SK-N-SH (cell line): ENCODE measurements at regions not wholly inside any gene's neighbourhood (a gene's known extent, or its start where the extent isn't known, plus 50 kb on each side); places are given as distances from the start of the nearest gene placed in this dataset.

Source experiments
- CTCF ChIA-PET: fragments of 300-600, 350-600 bp; formaldehyde crosslinking; extraction: SDS; loops from one replicate; lab custom pipeline; 2021; lab: Yijun Ruan, JAX
- POLR2A ChIA-PET: fragments of 350-600 bp; sonication (Branson Sonifier 250); formaldehyde crosslinking; extraction: SDS; loops from one replicate; lab custom pipeline; 2020; ENCODE audit warnings: antibody characterized with exemption, inconsistent platforms; lab: Yijun Ruan, JAX
- DNase-seq: peaks from one replicate; pipeline ENCODE4 v3.0.0; 2012
- H2AFZ ChIP-seq: fragments of 200-600 bp; sonication (generic); 2 replicates; pipeline ENCODE4 v1.8.1; 2016; ENCODE audit warnings: antibody characterized with exemption, mild to moderate bottlenecking, low read depth
- H3F3A ChIP-seq: fragments of 200-600 bp; sonication (generic); replicated peaks from 2 replicates; pipeline ENCODE3; 2016; ENCODE audit warnings: antibody characterized with exemption, mild to moderate bottlenecking; ENCODE audit not compliant: insufficient read depth
- H3K27ac ChIP-seq, 2 experiments: fragments of 200-500 bp in 1 of 2; fragments of 200-600 bp in 1 of 2; sonication (Bioruptor generic) in 1 of 2; sonication (generic), shearing (Covaris generic) in 1 of 2; 2 replicates each; pipeline versions ENCODE4 v1.5.1 to v1.6.1; 2014 to 2016; ENCODE audit warnings: low read depth in 2 of 2, inconsistent platforms in 1 of 2, low read length in 1 of 2, mild to moderate bottlenecking in 1 of 2, mixed read lengths in 1 of 2
- H3K27me3 ChIP-seq: fragments of 200-600 bp; sonication (generic), shearing (Covaris generic); 2 replicates; pipeline ENCODE4 v1.6.1; 2016; ENCODE audit warnings: mixed run types; ENCODE audit not compliant: insufficient read depth
- H3K36me3 ChIP-seq, 2 experiments: fragments of 200-500 bp in 1 of 2; fragments of 200-600 bp in 1 of 2; sonication (Bioruptor generic) in 1 of 2; sonication (generic) in 1 of 2; replicated peaks in 1 of 2; 2 replicates each; pipeline versions ENCODE3 to v1.5.1; 2014 to 2016; ENCODE audit warnings: low read length in 1 of 2, mild to moderate bottlenecking in 1 of 2; ENCODE audit not compliant: insufficient read depth in 2 of 2, control insufficient read depth in 1 of 2
- H3K4me1 ChIP-seq, 2 experiments: fragments of 200-500 bp in 1 of 2; fragments of 200-600 bp in 1 of 2; sonication (Bioruptor generic) in 1 of 2; sonication (generic), shearing (Covaris generic) in 1 of 2; 2 replicates each; pipeline versions ENCODE4 v1.5.1 to v1.6.1; 2014 to 2016; ENCODE audit warnings: low read depth in 1 of 2, low read length in 1 of 2, mixed run types in 1 of 2; ENCODE audit not compliant: insufficient read depth in 2 of 2, control insufficient read depth in 1 of 2
- H3K4me2 ChIP-seq: fragments of 200-600 bp; sonication (generic), shearing (Covaris generic); 2 replicates; pipeline ENCODE4 v1.6.1; 2017; ENCODE audit warnings: mixed run types
- H3K4me3 ChIP-seq, 2 experiments: fragments of 200-500 bp in 1 of 2; fragments of 200-600 bp in 1 of 2; sonication (Bioruptor generic) in 1 of 2; sonication (generic), shearing (Covaris generic) in 1 of 2; 2 replicates each; pipeline versions ENCODE4 v1.5.1 to v1.8.1; 2014 to 2016; ENCODE audit warnings: low read depth in 2 of 2, inconsistent platforms in 1 of 2, low read length in 1 of 2, mild to moderate bottlenecking in 1 of 2, mixed read lengths in 1 of 2, moderate library complexity in 1 of 2
- H3K79me2 ChIP-seq: fragments of 200-600 bp; sonication (generic); 2 replicates; pipeline ENCODE4 v1.8.1; 2017; ENCODE audit warnings: mild to moderate bottlenecking; ENCODE audit not compliant: insufficient read depth
- H3K9ac ChIP-seq: fragments of 200-600 bp; sonication (generic); 2 replicates; pipeline ENCODE4 v1.6.1; 2017; ENCODE audit warnings: mixed run types
- H3K9me2 ChIP-seq: fragments of 200-600 bp; sonication (generic); 2 replicates; pipeline ENCODE4 v1.6.1; 2017; ENCODE audit warnings: mixed run types
- H3K9me3 ChIP-seq: fragments of 200-600 bp; sonication (generic); 2 replicates; pipeline ENCODE4 v1.6.1; 2017; ENCODE audit warnings: mixed run types, mild to moderate bottlenecking, moderate library complexity
- H4K20me1 ChIP-seq: fragments of 200-600 bp; sonication (generic); 2 replicates; pipeline ENCODE4 v1.6.1; 2017; ENCODE audit warnings: mild to moderate bottlenecking, mixed run types; ENCODE audit not compliant: insufficient read depth
- CTCF ChIP-seq: fragments of 200-600 bp; sonication (generic); IDR thresholded peaks from 2 replicates; pipeline ENCODE4 v1.6.1; 2017; ENCODE audit warnings: antibody characterized with exemption, mild to moderate bottlenecking, moderate library complexity
- FOXJ3 ChIP-seq: sonication (generic); formaldehyde crosslinking; IDR thresholded peaks from 2 replicates; pipeline ENCODE4 v1.5.1; 2020; ENCODE audit warnings: mild to moderate bottlenecking, missing genetic modification reagents
- GABPA ChIP-seq: IDR thresholded peaks from 2 replicates; pipeline ENCODE4 v1.4.0; 2012; ENCODE audit warnings: low read depth, mild to moderate bottlenecking
- GATA2 ChIP-seq: sonication (generic); formaldehyde crosslinking; IDR thresholded peaks from 2 replicates; pipeline ENCODE4 v1.5.0; 2020; ENCODE audit warnings: mild to moderate bottlenecking, missing genetic modification reagents
- MEF2A ChIP-seq: IDR thresholded peaks from 2 replicates; pipeline ENCODE4 v1.4.0; 2012; ENCODE audit warnings: low read depth, borderline replicate concordance
- NFIC ChIP-seq: IDR thresholded peaks from 2 replicates; pipeline ENCODE4 v1.4.0; 2012; ENCODE audit warnings: borderline replicate concordance
- POLR2AphosphoS5 ChIP-seq: IDR thresholded peaks from 2 replicates; pipeline ENCODE4 v1.6.1; 2012; ENCODE audit warnings: low read depth, low read length
- RAD21 ChIP-seq: IDR thresholded peaks from 2 replicates; pipeline ENCODE4 v1.6.1; 2012; ENCODE audit warnings: mild to moderate bottlenecking, low read length
- RCOR1 ChIP-seq: fragments of 150-350 bp; IDR thresholded peaks from 2 replicates; pipeline ENCODE4 v1.6.1; 2017; ENCODE audit warnings: antibody characterized with exemption, low read length
- REST ChIP-seq: IDR thresholded peaks from 2 replicates; pipeline ENCODE4 v1.6.1; 2012; ENCODE audit warnings: mild to moderate bottlenecking, low read depth, low read length, moderate library complexity
- SIN3A ChIP-seq: IDR thresholded peaks from 2 replicates; pipeline ENCODE4 v1.6.1; 2012; ENCODE audit warnings: low read depth, mild to moderate bottlenecking, low read length, moderate library complexity, borderline replicate concordance
- SMC3 ChIP-seq: IDR thresholded peaks from 2 replicates; pipeline ENCODE4 v1.6.1; 2012; ENCODE audit warnings: low read depth, low read length, improper control_type of control experiment
- TCF12 ChIP-seq: IDR thresholded peaks from 2 replicates; pipeline ENCODE4 v1.4.0; 2012
- TEAD4 ChIP-seq: IDR thresholded peaks from 2 replicates; pipeline ENCODE4 v1.4.0; 2012; ENCODE audit warnings: mild to moderate bottlenecking, borderline replicate concordance; ENCODE audit not compliant: insufficient read depth
- USF1 ChIP-seq: IDR thresholded peaks from 2 replicates; pipeline ENCODE4 v1.4.0; 2012; ENCODE audit warnings: low read depth, borderline replicate concordance
- YY1 ChIP-seq: IDR thresholded peaks from 2 replicates; pipeline ENCODE4 v1.4.0; 2012; ENCODE audit warnings: low read depth, mild to moderate bottlenecking
- ZBTB33 ChIP-seq: IDR thresholded peaks from 2 replicates; pipeline ENCODE4 v1.4.0; 2012; ENCODE audit warnings: low read depth, borderline replicate concordance
- WGBS: methylation state at CpG from one replicate; pipeline ENCODE4 v1.1.6; 2017; ENCODE audit warnings: low lambda C conversion rate; 5-methylcytosine and 5-hydroxymethylcytosine counted together

- Histone ChIP-seq H3K4me3 (no peak overlapping the region), H3K4me2 (no peak overlapping the region), H2AFZ (no peak overlapping the region), H3K27ac (no peak overlapping the region), H3K36me3 (no peaks in the 10 kb centered on the region), H3F3A (no peaks in the 10 kb centered on the region), H3K9me3 (no peaks in the 10 kb centered on the region), H4K20me1 (no peaks in the 10 kb centered on the region), H3K79me2 (no peaks in the 10 kb centered on the region), H3K27me3 (no peaks in the 10 kb centered on the region), H3K9me2 (no peaks in the 10 kb centered on the region), H3K9ac (no peak overlapping the region), H3K4me1 (no peaks in the 10 kb centered on the region)
- TF ChIP-seq REST (no peak), YY1 (no peak), USF1 (no peak), POLR2AphosphoS5 (no peak), SMC3 (no peak), MEF2A (no peak), NFIC (no peak), FOXJ3 (CRISPR knock-in tag) (no peak), GABPA (no peak), RCOR1 (no peak), ZBTB33 (no peak), SIN3A (no peak), GATA2 (CRISPR knock-in tag) (no peak), TEAD4 (no peak), CTCF (no peak), TCF12 (no peak), RAD21 (no peak)
- no peak for DNase-seq
- 20% methylated on average over 4 of the region's 4 CpGs for WGBS
- ChIA-PET CTCF (interaction anchor here (1.4 kb wide), 1 partner anchor 21 kb away, joined by 5 read pairs; no protein-coding TSS in a partner anchor), POLR2A (no interaction called here)
Observed at GRCh38 chr5:53191548-53192165, 82.1 kb upstream of the MOCS2 start.
